Bronchial epithelial cell (primary cell): ENCODE measurements at regions not wholly inside any gene's neighbourhood (a gene's known extent, or its start where the extent isn't known, plus 50 kb on each side); places are given as distances from the start of the nearest gene placed in this dataset.

ENCODE experiments used
- DNase-seq: peaks from one replicate; pipeline ENCODE4 v3.0.0-alpha.2; 2010; ENCODE audit warnings: low read depth
- FAIRE-seq: peaks from 2 replicates; lab custom pipeline; 2011; peaks lifted over from hg19 to GRCh38; lab: Jason Lieb, UNC
- H3K27me3 ChIP-seq: 2 replicates; pipeline ENCODE4 v1.5.1; 2011; ENCODE audit warnings: low read length; ENCODE audit not compliant: control insufficient read depth, insufficient read depth
- H3K36me3 ChIP-seq: 2 replicates; pipeline ENCODE4 v1.5.1; 2011; ENCODE audit warnings: low read length; ENCODE audit not compliant: control insufficient read depth, insufficient read depth
- H3K4me3 ChIP-seq: 2 replicates; pipeline ENCODE4 v1.5.1; 2011; ENCODE audit warnings: mild to moderate bottlenecking, low read depth, low read length, control low read depth
- CTCF ChIP-seq: IDR thresholded peaks from 2 replicates; pipeline ENCODE4 v1.5.1; 2011; ENCODE audit warnings: mild to moderate bottlenecking, moderate library complexity, low read length, control low read depth, inconsistent platforms; ENCODE audit not compliant: insufficient read depth, severe bottlenecking

GRCh38 chr20:57883761-57884160, 173.9 kb upstream of the PMEPA1 start:
- peaks cover 10% of the 10 kb centered on the region for H3K27me3 ChIP-seq
- FAIRE-seq = no peak
- H3K4me3 ChIP-seq = no peak overlapping the region
- no peaks in the 10 kb centered on the region for H3K36me3 ChIP-seq
- no peak for TF ChIP-seq CTCF
- DNase-seq = no peak

- H3K27me3 ChIP-seq = peaks cover 14% of the 10 kb centered on the region
Measured at GRCh38 chr20:57883224-57883623, 173.4 kb upstream of the PMEPA1 start.

GRCh38 chr20:57882451-57883161, 172.8 kb upstream of the PMEPA1 start:
- Histone ChIP-seq H3K27me3 (peaks cover 16% of the 10 kb centered on the region), H3K4me3 (no peak overlapping the region), H3K36me3 (no peaks in the 10 kb centered on the region)
- DNase-seq (no peak), FAIRE-seq (no peak)
- TF ChIP-seq CTCF = no peak

More at GRCh38 chr20:57883224-57883623, 173.4 kb upstream of the PMEPA1 start:
- no peak overlapping the region for H3K4me3 ChIP-seq
- FAIRE-seq = no peak
- H3K36me3 ChIP-seq = no peaks in the 10 kb centered on the region
- no peak for DNase-seq
- no peak for TF ChIP-seq CTCF

GRCh38 chr20:57881466-57882385, 171.9 kb upstream of the PMEPA1 start:
- no peak for TF ChIP-seq CTCF
- H3K4me3 ChIP-seq = no peak overlapping the region
- FAIRE-seq = no peak
- no peak for DNase-seq
- H3K27me3 ChIP-seq = peaks cover 22% of the 10 kb centered on the region
- H3K36me3 ChIP-seq = no peaks in the 10 kb centered on the region

GRCh38 chr20:57880571-57880892, 170.7 kb upstream of the PMEPA1 start:
- Histone ChIP-seq H3K36me3 (no peaks in the 10 kb centered on the region), H3K4me3 (no peak overlapping the region), H3K27me3 (peaks cover 26% of the 10 kb centered on the region)
- DNase-seq (no peak), FAIRE-seq (no peak)
- no peak for TF ChIP-seq CTCF
